NCI-H345 (cell line): ENCODE measurements at regions not wholly inside any gene's neighbourhood (a gene's known extent, or its start where the extent isn't known, plus 50 kb on each side); places are given as distances from the start of the nearest gene placed in this dataset.

Experiments
- DNase-seq: peaks from one replicate; lab custom pipeline; 2025; lab: John Stamatoyannopoulos, UW

- DNase-seq, result no peak
Observed at GRCh38 chr13:64075543-64076271, 2660.1 kb upstream of the PCDH20 start.

DNA sequence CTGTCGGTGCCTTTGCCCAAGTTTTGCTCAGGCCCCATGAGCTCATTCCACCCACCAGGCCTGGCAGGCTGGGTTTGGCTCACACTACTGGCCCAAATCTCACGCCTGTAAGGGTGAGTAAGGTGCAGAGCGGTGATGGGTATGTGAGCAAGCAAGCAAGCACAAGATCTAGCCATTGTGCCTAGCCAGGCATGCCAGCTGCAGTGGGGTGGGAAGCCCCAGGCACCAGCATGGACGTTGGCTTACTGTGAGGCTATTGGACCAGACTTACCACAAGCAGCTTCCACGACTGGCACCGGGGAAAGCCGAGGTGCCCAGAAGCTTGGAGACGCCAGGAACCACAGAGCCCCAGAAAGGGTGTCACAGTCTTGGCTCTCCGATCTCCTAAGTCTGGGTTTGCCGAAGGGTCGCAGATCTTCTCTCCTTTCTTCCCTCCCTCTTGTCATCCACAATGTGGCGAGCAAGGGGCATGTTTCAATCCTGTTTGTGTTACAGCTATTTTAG, 2659.4 kb upstream of the PCDH20 start:
- DNase-seq, result no peak

GRCh38 chr13:64073203-64073602, 2657.6 kb upstream of the PCDH20 start:
- DNase-seq, result no peak

DNA sequence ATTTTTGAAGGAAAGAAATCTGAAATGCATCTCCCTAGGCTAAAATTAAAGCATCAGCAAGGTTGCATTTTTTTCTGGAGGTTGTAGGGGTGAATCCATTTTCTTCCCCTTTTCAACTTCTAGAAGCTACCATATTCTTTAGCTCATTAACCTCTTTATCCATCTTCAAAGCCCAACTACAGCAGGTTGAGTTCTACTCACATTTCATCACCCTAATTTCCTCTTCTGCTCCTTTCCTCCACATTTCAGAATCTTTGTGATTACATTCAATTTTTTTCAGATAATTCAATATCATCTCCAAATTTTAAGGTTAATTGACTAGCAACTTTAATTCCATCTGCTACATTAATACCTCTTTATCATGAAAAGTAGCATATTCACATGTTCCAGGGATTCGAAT, 2655.7 kb upstream of the PCDH20 start:
- DNase-seq, result no peak

DNA sequence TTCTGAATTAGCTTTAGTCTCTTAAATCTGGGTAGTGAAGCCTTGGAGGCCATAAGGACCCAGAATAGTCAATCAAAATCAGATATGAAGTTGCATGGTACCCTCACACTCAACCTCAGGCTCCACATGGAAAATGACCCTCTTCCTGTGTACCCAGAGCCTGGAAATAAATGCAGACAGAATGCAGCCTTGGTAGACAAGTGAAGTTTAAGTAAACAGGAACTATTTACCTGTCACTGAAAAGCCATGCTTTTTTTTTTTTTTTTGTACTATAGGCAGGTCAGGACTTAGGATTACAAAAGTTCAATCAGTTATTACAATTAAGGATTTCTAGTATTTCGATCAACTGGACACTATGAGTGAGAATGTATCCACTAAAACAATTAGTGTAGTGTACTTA, 2654.2 kb upstream of the PCDH20 start:
- DNase-seq, result no peak

DNA sequence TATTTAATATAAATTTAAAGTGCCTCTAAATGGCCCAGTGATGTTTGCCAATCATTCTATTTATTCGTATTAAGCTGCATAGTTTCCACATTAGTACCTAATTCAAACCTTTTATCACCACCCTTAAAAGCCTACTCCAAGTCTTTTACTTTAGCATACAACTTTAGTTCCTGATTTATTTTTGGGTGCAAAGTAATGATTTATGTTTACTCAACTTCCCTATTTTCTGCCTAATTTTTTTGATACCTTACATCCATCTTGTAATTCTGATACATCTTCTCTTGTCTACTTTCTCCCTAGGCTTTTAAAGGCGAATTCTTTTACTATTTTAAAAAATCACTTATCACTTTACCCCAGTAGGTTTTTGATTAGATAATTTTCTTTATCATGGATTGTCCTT, 2651.1 kb upstream of the PCDH20 start:
- no peak for DNase-seq

DNA sequence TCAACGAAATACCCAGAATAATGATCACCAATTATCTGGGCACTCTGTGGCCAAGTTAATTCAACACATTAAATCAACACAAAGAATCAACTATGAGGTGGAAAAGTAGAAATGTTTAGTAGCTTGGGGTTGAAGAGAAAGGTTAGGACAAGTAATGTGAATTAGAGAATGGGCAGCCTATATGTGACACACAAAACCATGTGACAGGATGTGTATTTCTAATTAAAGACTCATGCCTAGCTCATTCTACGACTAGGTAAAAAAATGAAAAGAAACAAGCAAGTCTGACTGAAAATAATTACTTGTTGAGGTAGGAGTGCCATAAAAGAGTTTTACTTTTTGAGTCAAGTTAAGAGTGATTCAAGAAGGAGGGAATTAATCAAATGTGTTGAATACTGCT, 2646.0 kb upstream of the PCDH20 start:
- no peak for DNase-seq

DNA sequence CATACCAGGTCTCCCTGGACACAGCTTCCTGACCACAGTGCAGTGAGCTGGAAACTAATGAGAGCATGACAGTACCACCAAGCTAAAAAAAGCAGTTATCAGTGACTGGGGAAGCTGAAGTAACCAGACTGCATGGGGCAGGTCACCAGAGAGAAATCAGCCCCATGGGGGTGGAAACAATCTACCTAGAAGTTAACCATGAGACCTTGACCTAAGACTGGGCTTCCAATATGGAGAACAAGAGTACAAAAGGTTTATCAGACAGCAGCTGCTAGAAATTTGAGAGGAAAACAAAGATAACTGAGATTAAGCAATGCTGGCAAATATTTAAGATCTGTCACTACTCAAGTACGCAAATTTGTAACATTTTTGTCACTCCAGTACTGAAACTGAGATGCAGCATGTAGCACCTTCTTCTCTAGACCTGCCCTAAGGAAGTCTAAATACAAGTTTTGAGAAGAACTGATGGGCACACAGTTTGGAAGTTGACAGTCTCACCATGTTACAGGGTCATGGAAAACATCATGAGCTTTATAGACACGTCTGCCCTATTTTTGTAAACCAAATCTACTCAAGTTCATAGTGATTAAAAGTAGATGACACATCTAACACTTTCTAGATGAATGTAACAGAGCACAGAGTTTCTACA, 2641.8 kb upstream of the PCDH20 start:
- DNase-seq, result no peak

DNA sequence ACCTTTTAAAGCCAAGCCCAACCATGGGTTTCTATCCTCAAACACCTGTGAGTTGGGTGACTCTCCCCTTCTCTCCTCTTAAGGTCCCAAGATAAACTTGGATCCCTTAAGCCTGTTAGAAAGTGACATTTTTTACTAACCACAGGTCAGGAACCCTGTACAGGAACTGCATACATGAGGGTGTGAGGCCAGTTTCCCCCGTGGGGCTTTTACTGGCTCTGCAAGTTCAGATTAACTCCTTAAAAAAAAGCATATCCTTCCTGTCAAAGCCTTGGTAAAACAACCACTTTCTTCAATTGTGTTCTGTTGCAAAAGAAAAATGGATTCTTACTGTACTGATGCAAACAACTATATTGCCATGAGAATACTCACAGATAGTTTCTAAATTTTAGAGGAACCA, 2638.7 kb upstream of the PCDH20 start:
- no peak for DNase-seq

GRCh38 chr13:64052521-64052920, 2636.9 kb upstream of the PCDH20 start:
- no peak for DNase-seq

- no peak for DNase-seq
Observed at GRCh38 chr13:64051278-64051677, 2635.6 kb upstream of the PCDH20 start.

- DNase-seq, result no peak
Observed at GRCh38 chr13:64041296-64041695, 2625.6 kb upstream of the PCDH20 start.

- DNase-seq, result no peak
Observed at GRCh38 chr13:64033921-64034320, 2618.3 kb upstream of the PCDH20 start.

GRCh38 chr13:64029343-64030093, 2613.9 kb upstream of the PCDH20 start:
- no peak for DNase-seq

- DNase-seq, result no peak
Observed at GRCh38 chr13:64028551-64028950, 2612.9 kb upstream of the PCDH20 start.

- no peak for DNase-seq
Observed at GRCh38 chr13:64020126-64020525, 2604.5 kb upstream of the PCDH20 start.

GRCh38 chr13:64007339-64007738, 2591.7 kb upstream of the PCDH20 start:
- DNase-seq, result no peak

DNA sequence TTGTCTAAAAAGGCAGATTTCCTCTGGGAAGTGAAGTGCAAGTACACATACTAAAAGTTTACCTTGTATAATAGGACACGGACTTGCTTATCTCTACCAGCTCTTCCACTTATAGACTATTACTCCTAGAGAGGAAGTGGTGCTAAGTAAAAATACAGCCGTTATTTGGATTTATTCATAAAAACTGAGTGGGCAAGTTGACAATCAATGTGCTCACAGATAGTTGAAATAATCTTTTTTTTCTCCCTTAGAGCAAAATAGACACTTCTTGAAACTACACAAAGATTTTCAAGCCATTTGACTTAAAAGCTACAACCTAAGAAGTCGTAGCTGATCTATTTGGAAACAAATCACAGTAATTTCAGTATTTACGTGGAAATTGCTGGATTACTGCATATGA, 2584.7 kb upstream of the PCDH20 start:
- DNase-seq, result no peak

DNA sequence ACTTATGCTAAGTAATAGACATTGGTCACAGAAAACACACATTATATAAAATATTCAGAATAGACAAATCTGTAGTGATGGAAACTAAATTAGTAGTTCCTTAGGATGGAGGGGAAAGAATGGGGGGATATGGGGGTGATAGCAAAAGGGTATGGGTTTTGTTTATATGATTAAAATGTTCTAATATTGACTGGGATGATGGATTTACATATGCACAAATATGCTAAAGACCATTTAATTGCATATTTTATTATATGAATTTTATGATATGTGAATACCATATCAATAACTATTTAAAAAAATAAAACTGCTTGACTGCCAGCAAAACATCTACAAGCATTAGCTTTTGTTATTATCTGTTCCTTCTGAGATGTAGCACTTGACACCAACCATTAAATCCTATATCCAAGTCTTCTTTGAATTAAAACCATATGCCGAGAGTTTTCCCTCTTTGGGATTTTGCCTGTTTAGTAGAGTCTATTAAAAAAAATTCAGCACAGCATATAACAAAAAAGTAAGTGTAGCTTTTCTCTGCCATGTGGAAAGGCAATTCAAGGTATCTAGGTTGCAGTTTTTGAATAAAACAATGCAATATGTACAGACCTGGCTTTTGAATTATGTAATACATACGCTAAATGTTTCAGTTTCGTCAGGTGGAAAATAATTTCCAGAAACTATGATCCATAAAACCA, 2584.1 kb upstream of the PCDH20 start:
- DNase-seq, result no peak

DNA sequence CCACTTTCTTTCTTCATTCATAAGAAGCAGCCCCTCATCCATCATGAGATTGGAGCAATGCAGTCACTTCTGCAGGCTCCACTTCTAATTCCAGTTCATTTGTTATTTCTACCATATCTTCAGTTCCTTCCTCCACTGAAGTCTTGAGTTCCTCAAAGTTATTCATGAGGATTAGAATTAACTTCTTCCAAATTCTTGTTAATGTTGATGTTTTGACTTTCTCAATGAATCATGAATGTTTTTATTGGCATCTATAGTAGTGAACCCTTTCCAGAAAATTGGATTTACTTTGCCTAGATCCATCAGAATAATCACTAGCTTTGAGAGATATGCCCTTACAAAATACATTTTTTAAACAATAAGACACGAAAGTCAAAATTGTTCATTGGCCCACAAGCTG, 2567.7 kb upstream of the PCDH20 start:
- no peak for DNase-seq

DNA sequence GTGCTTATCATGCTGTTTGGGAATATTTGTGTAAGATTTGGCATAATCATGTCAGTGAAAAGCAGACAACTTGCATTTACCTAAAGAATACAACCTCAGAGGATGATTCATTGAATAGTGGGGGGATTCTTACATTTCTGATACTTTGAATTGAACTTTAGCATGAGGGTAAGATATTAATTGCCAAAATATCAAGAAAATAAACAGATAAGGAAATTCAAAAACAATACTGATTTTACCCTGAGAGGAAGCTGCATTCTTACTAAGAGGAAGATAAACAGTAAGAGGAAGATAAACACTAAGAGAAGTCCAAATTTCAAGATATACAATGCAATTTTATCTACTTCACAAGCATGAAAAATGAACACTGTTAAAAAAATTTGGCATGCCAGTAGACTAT, 2564.3 kb upstream of the PCDH20 start:
- no peak for DNase-seq

- no peak for DNase-seq
Observed at GRCh38 chr13:63972328-63972727, 2556.7 kb upstream of the PCDH20 start.
